Right renal cortex interstitium (tissue), 3 donors: ENCODE measurements at regions not wholly inside any gene's neighbourhood (a gene's known extent, or its start where the extent isn't known, plus 50 kb on each side); places are given as distances from the start of the nearest gene placed in this dataset.

Source experiments
- DNase-seq, 3 donors: peaks; one replicate each; pipeline ENCODE4 v3.0.0-alpha.2; 2013; ENCODE audit warnings: low read depth in 3 of 3, low spot score in 2 of 3

- DNase-seq = no peak
Measured at GRCh38 chr9:134227451-134228411, 63.4 kb upstream of the RNU6ATAC start.

DNA sequence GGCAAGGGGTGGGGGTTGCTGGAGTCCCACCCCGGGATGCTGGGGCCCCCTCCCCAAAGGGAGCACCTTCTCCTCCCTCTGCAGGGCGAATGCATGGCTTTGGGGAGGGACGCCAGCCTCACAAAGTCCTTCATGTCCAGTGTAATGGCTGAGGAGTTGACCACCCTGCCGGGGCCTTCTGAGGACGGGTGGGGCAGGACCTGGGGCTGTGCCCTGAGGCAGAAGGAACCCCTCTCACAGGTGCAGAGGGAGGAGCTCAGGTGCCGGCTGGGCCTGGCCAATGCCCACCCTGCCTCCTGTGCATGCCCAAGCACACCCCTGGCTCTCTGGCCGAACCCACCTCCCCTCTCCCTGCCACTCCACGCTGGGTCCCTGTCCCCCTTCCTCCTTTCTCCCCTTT lies 64.3 kb upstream of the RNU6ATAC start:
- DNase-seq = no peak

DNA sequence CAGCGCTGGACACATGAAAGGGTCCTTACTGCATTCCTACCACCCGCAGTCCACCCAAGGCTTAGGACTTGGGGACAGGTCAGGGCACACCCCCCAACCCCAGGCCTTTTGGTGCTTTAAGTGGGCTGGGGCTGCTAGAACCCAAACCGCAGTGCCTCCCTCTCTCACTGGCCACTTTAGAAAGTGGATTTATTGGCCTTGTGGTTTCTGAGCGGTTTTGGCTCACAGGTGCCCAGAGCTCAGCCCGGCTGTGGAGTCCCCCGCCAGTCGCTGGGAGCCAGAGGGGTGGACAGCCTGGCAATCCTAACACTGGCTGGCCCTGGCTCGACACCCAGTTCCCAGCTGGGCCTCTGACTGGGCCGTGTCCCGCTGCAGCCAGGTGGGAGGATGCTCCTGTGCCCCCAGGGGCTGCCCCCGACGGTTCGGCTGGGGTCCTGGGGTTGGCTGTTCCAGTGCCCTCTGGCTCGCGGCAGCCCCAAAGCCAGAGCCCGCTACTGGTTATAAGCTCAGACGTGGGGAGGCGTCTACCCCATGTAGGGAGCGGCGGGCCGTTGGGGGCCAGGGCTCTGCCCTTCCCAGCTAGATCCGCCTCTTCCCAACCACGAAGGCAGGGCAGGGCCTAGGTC lies 65.2 kb upstream of the RNU6ATAC start:
- DNase-seq = no peak

DNA sequence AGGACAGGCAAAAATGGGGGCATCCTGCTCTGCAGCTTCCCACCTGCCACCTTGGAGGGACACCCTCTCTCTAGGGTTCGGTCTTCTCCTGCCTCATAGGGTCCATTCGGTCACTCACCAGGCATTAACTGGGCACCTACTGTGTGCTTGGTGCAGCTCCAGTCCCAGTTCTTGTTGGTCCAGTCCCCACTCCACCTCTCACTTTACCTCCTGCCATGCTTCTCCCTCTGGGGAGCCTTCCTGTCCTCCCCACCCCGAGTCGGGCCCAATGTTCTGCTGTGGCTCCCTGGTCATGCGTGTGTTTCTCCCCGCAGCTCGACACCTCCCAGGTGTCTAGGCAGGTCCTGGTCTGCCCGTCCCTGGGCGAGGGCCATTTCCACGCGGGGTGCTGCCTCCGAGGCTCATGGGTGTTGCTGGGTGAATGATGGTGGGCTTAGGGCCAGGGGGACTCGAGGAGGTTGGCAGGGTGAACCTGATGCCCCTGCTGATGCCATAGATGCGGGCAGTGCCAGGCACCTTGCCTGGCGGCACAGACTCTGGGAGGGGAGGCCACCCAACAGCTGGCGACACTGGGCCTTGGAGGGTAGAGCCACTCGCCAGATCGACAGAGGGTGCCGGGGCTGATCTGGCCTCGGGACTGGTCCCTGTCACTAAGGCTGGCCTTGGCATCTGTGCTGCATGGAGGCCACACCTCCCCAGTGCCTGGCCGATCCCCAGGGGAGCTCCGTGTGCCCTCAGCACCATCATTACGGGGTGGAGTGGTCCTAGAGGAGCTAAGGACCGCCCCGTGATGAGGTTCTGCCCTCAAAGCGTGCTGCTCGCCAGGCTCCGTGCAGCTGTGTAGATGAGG lies 66.0 kb upstream of the RNU6ATAC start:
- no peak for DNase-seq

GRCh38 chr9:134230942-134231325 lies 66.6 kb upstream of the RNU6ATAC start:
- no peak for DNase-seq

DNA sequence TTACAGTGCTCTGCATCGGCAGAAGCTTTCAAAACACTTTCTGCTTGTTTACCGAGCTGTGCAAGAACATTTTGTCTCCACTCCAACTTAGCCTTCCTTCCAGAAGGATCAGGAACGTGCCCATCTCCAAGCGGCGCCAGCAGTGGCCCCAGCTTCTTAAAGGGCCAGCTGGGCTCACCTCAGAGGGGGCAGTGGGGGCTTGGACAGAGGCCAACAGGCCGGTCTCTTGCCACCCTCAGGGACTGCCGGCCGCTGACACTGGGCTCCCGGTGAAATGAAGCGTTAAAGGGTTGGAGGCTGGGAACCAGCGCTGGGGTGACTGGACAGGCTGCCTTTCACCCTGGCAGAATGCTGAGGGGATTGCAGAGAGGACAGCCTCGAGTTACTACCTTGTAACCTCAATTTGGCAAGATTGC lies 67.0 kb upstream of the RNU6ATAC start:
- DNase-seq = no peak

DNA sequence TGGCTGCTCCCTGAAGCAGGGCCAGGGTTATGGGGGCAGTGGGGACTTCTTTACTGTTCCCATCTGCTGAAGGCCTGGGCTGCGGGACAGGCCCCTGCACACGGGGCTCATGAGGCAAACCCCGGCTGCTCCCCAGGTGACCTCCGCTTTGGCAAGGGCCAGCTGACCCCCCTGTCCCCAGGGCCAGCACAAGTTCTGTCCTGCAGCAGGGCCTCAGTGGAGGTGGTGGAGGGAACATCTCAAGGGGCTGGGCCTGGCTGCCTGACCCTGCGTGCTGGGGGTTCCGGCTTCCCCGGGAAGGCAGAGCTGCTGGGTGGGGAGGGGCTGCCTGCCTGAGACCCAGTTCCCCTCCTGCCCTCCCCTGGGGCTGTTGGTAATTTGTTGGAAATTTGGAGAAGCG lies 67.4 kb upstream of the RNU6ATAC start:
- DNase-seq = no peak

DNA sequence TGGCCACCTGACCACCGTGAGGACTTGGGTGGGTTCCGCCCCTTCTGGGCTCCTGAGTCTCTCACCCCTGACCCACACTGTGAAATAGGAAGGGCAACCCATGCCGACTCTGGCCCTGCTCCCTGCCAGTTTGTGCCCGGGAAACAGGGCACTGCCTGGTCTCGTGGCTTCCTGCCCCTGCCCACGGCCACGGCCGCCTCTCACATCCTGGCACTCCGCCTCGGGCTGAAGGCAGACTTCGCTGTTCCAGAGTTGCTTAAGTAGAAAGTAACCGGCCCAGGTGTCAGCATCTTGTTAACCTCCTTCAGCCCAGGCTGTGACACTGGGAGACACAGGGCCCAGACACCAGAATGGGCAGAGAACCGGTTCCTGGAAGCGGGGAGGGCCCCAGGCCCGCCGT lies 68.7 kb upstream of the RNU6ATAC start:
- no peak for DNase-seq

DNA sequence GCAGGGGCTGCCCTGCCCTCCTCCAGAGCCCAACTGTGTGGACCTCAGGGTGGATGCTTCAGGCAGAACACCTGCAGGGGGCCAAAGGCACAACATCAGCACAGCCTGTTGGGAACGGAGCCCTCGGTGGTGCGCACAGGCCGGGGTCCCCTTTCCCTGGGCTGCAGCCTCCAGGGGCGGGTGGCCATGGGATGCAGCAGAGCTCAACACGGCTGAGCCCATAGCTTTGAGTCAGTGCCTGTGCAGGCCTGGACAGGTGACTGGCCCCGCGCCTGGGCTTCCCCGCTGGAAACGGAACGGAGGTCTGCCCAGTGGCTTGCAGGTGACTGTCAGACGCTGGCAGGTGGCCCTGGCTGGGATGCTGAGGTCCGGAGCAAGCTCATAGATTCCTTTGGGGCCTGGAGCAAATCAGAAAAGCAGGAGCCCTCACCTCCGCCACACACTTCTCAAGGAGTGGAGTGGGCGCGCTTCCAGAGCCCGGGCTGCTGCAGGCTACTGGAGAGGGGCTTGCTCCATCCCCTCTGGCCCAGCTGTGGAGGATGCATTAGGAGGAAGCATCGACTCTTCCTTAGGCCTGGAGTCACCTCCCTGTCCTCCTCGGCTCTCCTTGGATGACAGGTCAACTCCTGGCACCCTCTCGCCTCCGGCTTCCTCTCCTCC lies 69.8 kb upstream of the RNU6ATAC start:
- DNase-seq = no peak

- DNase-seq = no peak
Measured at GRCh38 chr9:134234687-134235359, 70.5 kb upstream of the RNU6ATAC start.

GRCh38 chr9:134235366-134235765 lies 71.0 kb upstream of the RNU6ATAC start:
- DNase-seq = no peak

- no peak for DNase-seq
Measured at GRCh38 chr9:134236001-134236421, 71.6 kb upstream of the RNU6ATAC start.

GRCh38 chr9:134236935-134237629 lies 72.7 kb upstream of the RNU6ATAC start:
- DNase-seq = no peak

DNA sequence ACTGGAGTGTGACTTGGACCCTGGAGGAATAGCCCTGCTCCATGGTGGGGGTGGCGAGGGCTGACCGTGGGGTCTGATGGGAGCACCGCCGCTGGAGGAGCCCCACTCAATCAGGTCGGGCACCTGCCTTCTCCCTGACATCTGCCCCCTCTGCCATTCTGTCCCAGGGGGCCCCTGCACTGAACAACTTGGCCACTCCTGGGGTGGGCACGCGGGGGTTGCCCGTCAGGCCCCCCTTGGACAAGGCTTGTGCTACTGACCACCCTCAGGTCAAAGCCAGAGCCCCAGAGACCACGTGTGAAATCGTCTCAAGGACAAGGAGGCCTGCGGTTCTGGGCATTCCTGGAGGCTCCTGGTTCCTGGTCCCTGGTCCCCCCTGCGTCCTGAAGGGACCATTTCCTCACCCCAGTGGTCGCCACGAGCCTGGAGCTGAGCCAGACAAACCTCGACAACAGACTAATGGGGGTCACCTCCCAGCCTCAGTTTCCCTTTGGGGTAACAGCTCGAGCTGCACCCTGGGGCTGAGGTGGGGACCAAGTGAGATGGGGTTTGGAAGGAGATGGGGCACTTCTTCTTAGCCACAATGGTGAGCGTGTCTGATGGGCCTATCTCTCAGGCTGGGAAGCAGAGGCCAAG lies 73.4 kb upstream of the RNU6ATAC start:
- DNase-seq = no peak

DNA sequence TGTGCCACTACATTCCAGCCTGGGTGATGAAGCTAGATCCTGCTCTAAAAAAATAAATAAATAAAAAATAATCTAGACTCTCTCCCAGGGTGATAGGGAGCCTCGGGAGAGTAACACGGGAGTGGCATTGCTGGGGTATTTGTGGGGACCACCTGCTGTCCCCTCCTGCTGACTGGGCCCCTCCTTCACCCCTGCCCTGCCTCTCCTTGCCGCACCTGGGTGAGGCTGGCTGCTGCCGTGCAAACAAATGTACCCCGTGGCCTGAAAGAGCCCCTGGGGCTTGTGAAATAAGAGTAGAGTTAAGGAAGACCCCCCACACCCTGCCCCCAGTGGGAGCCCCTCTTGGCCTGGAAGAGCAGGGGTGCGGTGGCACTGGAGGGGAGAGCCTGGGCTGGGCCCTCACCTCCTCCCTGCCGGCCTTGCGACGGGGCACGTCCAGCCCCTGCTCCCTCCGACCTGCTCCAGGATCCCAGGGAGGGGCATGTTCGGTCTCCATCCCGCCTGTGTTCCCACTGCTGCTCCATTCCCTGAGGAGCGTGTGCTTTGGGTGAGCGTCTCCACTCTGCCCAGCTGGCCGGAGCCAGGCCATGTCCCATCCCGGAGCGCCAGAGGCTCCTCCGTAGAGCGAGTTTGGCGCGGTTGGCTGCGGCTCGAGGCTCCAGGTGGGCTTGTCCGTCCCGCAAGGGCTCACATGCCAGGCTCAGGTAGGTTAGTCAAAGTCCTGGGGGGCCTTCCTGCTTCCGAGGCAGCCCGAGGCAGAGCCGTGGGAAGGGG lies 75.0 kb upstream of the RNU6ATAC start:
- no peak for DNase-seq

DNA sequence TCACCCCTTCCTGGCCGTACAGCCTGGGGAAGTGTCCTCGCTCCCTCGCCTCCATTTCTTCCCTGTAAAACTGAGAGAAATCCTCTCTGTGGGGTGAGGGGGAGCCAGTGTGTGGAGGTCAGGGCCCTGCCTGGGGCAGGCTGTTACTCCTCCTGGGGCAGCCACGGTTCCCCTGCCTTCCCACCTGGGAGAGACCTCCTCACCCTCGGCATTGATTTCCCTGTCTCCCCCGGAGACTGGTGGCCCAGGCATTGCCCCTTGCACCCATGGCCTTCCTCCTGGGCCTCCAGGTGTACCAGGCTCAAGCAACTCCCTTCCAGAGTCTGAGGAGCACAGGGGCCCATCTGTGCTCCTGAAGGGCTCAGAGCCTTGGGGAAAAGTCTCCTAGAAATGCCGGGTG lies 75.6 kb upstream of the RNU6ATAC start:
- DNase-seq = no peak

GRCh38 chr9:134240361-134240760 lies 76.0 kb upstream of the RNU6ATAC start:
- DNase-seq = no peak

GRCh38 chr9:134242706-134243105 lies 78.3 kb upstream of the RNU6ATAC start:
- DNase-seq = no peak
